ENCODE measurements at regions not wholly inside any gene's neighbourhood (a gene's known extent, or its start where the extent isn't known, plus 50 kb on each side); places are given as distances from the start of the nearest gene placed in this dataset.

GRCh38 chr12:125373375-125373774 is 308.1 kb downstream of the AACS start:
- TF ChIP-seq CTCF (IDR thresholded peaks at IDR 0.05; ENCODE audit: low read depth, low read length) = no peak
- H3K4me3 ChIP-seq (ENCODE audit: low read depth, low read length) = no peak overlapping the region
- H3K9me3 ChIP-seq (ENCODE audit: severe bottlenecking) = no peaks in the 10 kb centered on the region
- no peak for DNase-seq
- no peak overlapping the region for H3K27ac ChIP-seq
- H3K36me3 ChIP-seq = no peaks in the 10 kb centered on the region
- H3K27me3 ChIP-seq (ENCODE audit: insufficient read depth, low read depth, severe bottlenecking) = peaks cover 41% of the 10 kb centered on the region

- no peak overlapping the region for H3K4me3 ChIP-seq (ENCODE audit: low read depth, low read length)
- DNase-seq = no peak
- TF ChIP-seq CTCF (IDR thresholded peaks at IDR 0.05; ENCODE audit: low read depth, low read length) = no peak
- H3K27ac ChIP-seq = no peak overlapping the region
- peaks cover 45% of the 10 kb centered on the region for H3K27me3 ChIP-seq (ENCODE audit: insufficient read depth, low read depth, severe bottlenecking)
- no peaks in the 10 kb centered on the region for H3K36me3 ChIP-seq
- no peaks in the 10 kb centered on the region for H3K9me3 ChIP-seq (ENCODE audit: severe bottlenecking)
Measured at GRCh38 chr12:125376422-125376821, 311.2 kb downstream of the AACS start.

- no peaks in the 10 kb centered on the region for H3K9me3 ChIP-seq (ENCODE audit: severe bottlenecking)
- peaks cover 44% of the 10 kb centered on the region for H3K27me3 ChIP-seq (ENCODE audit: insufficient read depth, low read depth, severe bottlenecking)
- TF ChIP-seq CTCF (IDR thresholded peaks at IDR 0.05; ENCODE audit: low read depth, low read length) = no peak
- no peak overlapping the region for H3K4me3 ChIP-seq (ENCODE audit: low read depth, low read length)
- no peak overlapping the region for H3K27ac ChIP-seq
- no peak for DNase-seq
- no peaks in the 10 kb centered on the region for H3K36me3 ChIP-seq
Measured at GRCh38 chr12:125377093-125377492, 311.9 kb downstream of the AACS start.

GRCh38 chr12:125381373-125381772 is 316.1 kb downstream of the AACS start:
- Histone ChIP-seq H3K27me3 (ENCODE audit: insufficient read depth, low read depth, severe bottlenecking) (peaks cover 32% of the 10 kb centered on the region), H3K9me3 (ENCODE audit: severe bottlenecking) (no peaks in the 10 kb centered on the region)

GRCh38 chr12:125382926-125383325 is 317.7 kb downstream of the AACS start:
- no peak for DNase-seq
- Histone ChIP-seq H3K4me3 (ENCODE audit: low read depth, low read length) (no peak overlapping the region), H3K27ac (no peak overlapping the region), H3K27me3 (ENCODE audit: insufficient read depth, low read depth, severe bottlenecking) (peaks cover 43% of the 10 kb centered on the region), H3K36me3 (no peaks in the 10 kb centered on the region), H3K9me3 (ENCODE audit: severe bottlenecking) (no peaks in the 10 kb centered on the region)
- TF ChIP-seq CTCF (IDR thresholded peaks at IDR 0.05; ENCODE audit: low read depth, low read length) = no peak

More at GRCh38 chr12:125381373-125381772, 316.1 kb downstream of the AACS start:
- DNase-seq = no peak
- H3K27ac ChIP-seq = no peak overlapping the region
- no peak overlapping the region for H3K4me3 ChIP-seq (ENCODE audit: low read depth, low read length)
- TF ChIP-seq CTCF (IDR thresholded peaks at IDR 0.05; ENCODE audit: low read depth, low read length) = no peak
- H3K36me3 ChIP-seq = no peaks in the 10 kb centered on the region

GRCh38 chr12:125386652-125387051 is 321.4 kb downstream of the AACS start:
- Histone ChIP-seq H3K9me3 (ENCODE audit: severe bottlenecking) (no peaks in the 10 kb centered on the region), H3K4me3 (ENCODE audit: low read depth, low read length) (no peak overlapping the region), H3K27me3 (ENCODE audit: insufficient read depth, low read depth, severe bottlenecking) (peaks cover 56% of the 10 kb centered on the region), H3K27ac (no peak overlapping the region), H3K36me3 (no peaks in the 10 kb centered on the region)
- DNase-seq = no peak
- TF ChIP-seq CTCF (IDR thresholded peaks at IDR 0.05; ENCODE audit: low read depth, low read length) = no peak
